ENCODE measurements at regions not wholly inside any gene's neighbourhood (a gene's known extent, or its start where the extent isn't known, plus 50 kb on each side); places are given as distances from the start of the nearest gene placed in this dataset.

- TF ChIP-seq CTCF (IDR thresholded peaks at IDR 0.05; ENCODE audit: low read depth, low read length, missing input control): no peak
- TF ChIP-seq FOXA2 (IDR thresholded peaks at IDR 0.05): no peak
- no peak for TF ChIP-seq ATF3 (IDR thresholded peaks at IDR 0.05)
- no peak for TF ChIP-seq NR2F2 (IDR thresholded peaks at IDR 0.05)
- no peak for TF ChIP-seq YY1 (IDR thresholded peaks at IDR 0.05)
- no peak for TF ChIP-seq GABPA (IDR thresholded peaks at IDR 0.05 in 1 of 2, conservative IDR thresholded peaks at IDR 0.05 in 1 of 2)
- TF ChIP-seq FOXA1 (IDR thresholded peaks at IDR 0.05): no peak
Observed at GRCh38 chr1:5717031-5717682, 275.1 kb downstream of the NPHP4 start (continued).

GRCh38 chr1:5716126-5716525, 276.1 kb downstream of the NPHP4 start:
- H3K9ac ChIP-seq (ENCODE audit: low read depth in 1 of 2, low read length in 2 of 2): no peak overlapping the region
- no peaks in the 10 kb centered on the region for H3K36me3 ChIP-seq (ENCODE audit: control insufficient read depth in 4 of 4, insufficient read depth in 3 of 4, low read depth in 1 of 4, low read length in 3 of 4)
- TF ChIP-seq HNF4G (IDR thresholded peaks at IDR 0.05) (no peak), EGR1 (IDR thresholded peaks at IDR 0.05; ENCODE audit: low read depth in 2 of 2) (no peak), FOXA1 (IDR thresholded peaks at IDR 0.05) (no peak)
- TF ChIP-seq, protein P1, sequence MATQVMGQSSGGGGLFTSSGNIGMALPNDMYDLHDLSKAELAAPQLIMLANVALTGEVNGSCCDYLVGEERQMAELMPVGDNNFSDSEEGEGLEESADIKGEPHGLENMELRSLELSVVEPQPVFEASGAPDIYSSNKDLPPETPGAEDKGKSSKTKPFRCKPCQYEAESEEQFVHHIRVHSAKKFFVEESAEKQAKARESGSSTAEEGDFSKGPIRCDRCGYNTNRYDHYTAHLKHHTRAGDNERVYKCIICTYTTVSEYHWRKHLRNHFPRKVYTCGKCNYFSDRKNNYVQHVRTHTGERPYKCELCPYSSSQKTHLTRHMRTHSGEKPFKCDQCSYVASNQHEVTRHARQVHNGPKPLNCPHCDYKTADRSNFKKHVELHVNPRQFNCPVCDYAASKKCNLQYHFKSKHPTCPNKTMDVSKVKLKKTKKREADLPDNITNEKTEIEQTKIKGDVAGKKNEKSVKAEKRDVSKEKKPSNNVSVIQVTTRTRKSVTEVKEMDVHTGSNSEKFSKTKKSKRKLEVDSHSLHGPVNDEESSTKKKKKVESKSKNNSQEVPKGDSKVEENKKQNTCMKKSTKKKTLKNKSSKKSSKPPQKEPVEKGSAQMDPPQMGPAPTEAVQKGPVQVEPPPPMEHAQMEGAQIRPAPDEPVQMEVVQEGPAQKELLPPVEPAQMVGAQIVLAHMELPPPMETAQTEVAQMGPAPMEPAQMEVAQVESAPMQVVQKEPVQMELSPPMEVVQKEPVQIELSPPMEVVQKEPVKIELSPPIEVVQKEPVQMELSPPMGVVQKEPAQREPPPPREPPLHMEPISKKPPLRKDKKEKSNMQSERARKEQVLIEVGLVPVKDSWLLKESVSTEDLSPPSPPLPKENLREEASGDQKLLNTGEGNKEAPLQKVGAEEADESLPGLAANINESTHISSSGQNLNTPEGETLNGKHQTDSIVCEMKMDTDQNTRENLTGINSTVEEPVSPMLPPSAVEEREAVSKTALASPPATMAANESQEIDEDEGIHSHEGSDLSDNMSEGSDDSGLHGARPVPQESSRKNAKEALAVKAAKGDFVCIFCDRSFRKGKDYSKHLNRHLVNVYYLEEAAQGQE (IDR thresholded peaks at IDR 0.05): no peak
- H3K27me3 ChIP-seq (ENCODE audit: control insufficient read depth in 4 of 4, insufficient read depth in 4 of 4, low read length in 3 of 4): peaks cover 0 to 4% (median 2%) of the 10 kb centered on the region in 4 donors
- no peaks in the 10 kb centered on the region for H3K4me1 ChIP-seq (ENCODE audit: control insufficient read depth in 4 of 4, insufficient read depth in 4 of 4, low read length in 3 of 4)
- 80% methylated on average over 6 of the region's 6 CpGs for WGBS
- no peak overlapping the region for H3K4me3 ChIP-seq (ENCODE audit: low read depth in 1 of 3, low read length in 3 of 3)
- no peak overlapping the region for H3K27ac ChIP-seq (ENCODE audit: low read depth in 1 of 2, low read length in 2 of 2)
- H3K9me3 ChIP-seq (ENCODE audit: control insufficient read depth in 4 of 4, low read length in 3 of 4): peaks cover 0 to 9% (median 3%) of the 10 kb centered on the region in 4 donors
- no peak for DNase-seq (ENCODE audit: low spot score)

DNA sequence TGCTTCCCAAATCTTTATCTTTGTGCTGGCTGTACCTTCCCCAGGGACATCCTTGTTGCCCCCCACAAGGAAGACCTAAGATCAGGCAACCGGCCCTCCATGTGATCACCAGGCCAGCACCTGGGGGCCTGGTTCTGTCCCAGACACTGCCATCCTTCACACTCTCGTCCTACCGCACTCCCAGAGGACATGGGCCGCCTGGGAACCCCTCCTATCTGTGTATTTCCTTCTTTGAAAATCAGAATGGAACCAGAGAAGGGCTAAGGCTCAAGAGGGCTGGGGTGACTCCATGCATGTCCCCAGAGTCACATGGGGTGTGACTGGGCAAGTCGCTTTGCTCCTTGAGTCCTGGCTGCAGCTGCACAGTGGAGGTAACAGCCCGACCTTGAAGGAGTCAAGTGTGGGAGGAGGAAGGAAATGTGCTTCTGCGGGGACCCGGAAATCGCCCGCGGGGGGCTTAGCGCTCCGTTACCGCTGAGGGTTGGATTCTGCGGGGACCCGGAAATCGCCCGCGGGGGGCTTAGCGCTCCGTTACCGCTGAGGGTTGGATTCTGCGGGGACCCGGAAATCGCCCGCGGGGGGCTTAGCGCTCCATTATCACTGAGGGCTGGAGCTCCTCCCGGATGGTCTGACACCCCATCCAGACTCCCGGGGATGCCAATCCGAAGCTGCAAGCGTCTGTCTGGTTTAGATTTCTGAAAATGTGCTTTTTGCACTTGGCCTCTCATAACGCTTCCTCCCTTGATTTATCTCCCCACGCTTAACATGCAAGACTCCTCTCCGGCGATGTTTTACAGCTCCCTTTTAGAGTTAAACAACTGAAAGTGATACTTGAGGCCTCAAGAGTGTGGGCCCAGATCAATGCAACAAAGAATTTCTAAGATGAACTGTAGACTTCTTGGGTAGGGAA, 278.9 kb downstream of the NPHP4 start:
- TF ChIP-seq ATF3 (IDR thresholded peaks at IDR 0.05) (no peak), MAX (IDR thresholded peaks at IDR 0.05) (no peak), FOXA1 (IDR thresholded peaks at IDR 0.05) (no peak), FOXA2 (IDR thresholded peaks at IDR 0.05) (no peak), HNF4A (conservative IDR thresholded peaks at IDR 0.05) (no peak), RXRA (IDR thresholded peaks at IDR 0.05) (no peak), CTCF (IDR thresholded peaks at IDR 0.05; ENCODE audit: low read depth, low read length, missing input control) (no peak), HNF4G (IDR thresholded peaks at IDR 0.05) (no peak), GABPA (IDR thresholded peaks at IDR 0.05 in 1 of 2, conservative IDR thresholded peaks at IDR 0.05 in 1 of 2) (no peak)
- TF ChIP-seq, protein P1 (IDR thresholded peaks at IDR 0.05): no peak
- Histone ChIP-seq H3K9ac (ENCODE audit: low read depth in 1 of 2, low read length in 2 of 2) (no peak overlapping the region), H3K4me1 (ENCODE audit: control insufficient read depth in 4 of 4, insufficient read depth in 4 of 4, low read length in 3 of 4) (no peaks in the 10 kb centered on the region), H3K27ac (ENCODE audit: low read depth in 1 of 2, low read length in 2 of 2) (no peak overlapping the region), H3K27me3 (ENCODE audit: control insufficient read depth in 4 of 4, insufficient read depth in 4 of 4, low read length in 3 of 4) (peaks cover 0 to 4% (median 2%) of the 10 kb centered on the region in 4 donors), H3K4me3 (ENCODE audit: low read depth in 1 of 3, low read length in 3 of 3) (no peak overlapping the region), H3K9me3 (ENCODE audit: control insufficient read depth in 4 of 4, low read length in 3 of 4) (peaks cover 0 to 9% (median 3%) of the 10 kb centered on the region in 4 donors), H3K36me3 (ENCODE audit: control insufficient read depth in 4 of 4, insufficient read depth in 3 of 4, low read depth in 1 of 4, low read length in 3 of 4) (no peaks in the 10 kb centered on the region)
- no peak for DNase-seq (ENCODE audit: low spot score)
- 69% methylated on average over 36 of the region's 36 CpGs for WGBS
